ENCODE measurements at regions not wholly inside any gene's neighbourhood (a gene's known extent, or its start where the extent isn't known, plus 50 kb on each side); places are given as distances from the start of the nearest gene placed in this dataset.

DNA sequence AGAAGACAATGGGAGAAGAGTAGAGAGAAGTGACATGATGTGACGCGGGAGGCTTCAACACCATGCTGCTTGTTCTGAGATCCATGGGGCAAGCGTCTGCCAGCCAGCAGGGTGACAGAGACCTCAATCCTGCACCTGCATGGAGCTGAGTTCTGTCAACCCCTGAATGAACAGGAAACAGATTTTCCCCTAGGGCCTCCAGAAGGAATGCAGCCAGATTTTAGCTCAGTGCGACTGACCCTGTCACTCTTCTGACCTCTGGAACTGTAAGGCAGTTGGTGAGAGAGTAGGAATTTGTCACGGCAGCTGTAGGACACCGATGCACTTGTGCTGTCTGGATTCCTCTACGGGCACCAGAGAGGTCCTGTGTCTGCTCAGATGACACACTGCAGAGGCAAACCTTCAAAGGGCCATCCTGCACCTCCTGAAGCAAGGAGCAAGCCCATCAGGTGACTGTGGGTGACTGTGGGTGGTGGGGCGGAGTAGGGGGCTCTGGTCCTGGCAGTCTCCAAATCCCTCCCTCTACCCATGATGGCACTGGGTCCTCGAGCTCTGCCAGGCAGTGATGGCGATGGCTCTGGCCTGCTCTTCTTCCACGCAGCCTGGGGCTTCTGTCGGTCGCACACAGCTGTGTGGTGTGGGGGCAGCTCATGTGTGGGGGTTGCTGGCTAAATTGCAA is 194.3 kb upstream of the TWIST2 start:
- TF ChIP-seq NFRKB (IDR thresholded peaks at IDR 0.05) (no peak), HDGF (IDR thresholded peaks at IDR 0.05; ENCODE audit: borderline replicate concordance) (no peak), FOXM1 (IDR thresholded peaks at IDR 0.05; ENCODE audit: borderline replicate concordance) (no peak)
